SK-N-SH (cell line): ENCODE measurements at regions not wholly inside any gene's neighbourhood (a gene's known extent, or its start where the extent isn't known, plus 50 kb on each side); places are given as distances from the start of the nearest gene placed in this dataset.

ENCODE experiments used
- CTCF ChIA-PET: fragments of 300-600, 350-600 bp; formaldehyde crosslinking; extraction: SDS; loops from one replicate; lab custom pipeline; 2021; lab: Yijun Ruan, JAX
- POLR2A ChIA-PET: fragments of 350-600 bp; sonication (Branson Sonifier 250); formaldehyde crosslinking; extraction: SDS; loops from one replicate; lab custom pipeline; 2020; ENCODE audit warnings: antibody characterized with exemption, inconsistent platforms; lab: Yijun Ruan, JAX
- DNase-seq: peaks from one replicate; pipeline ENCODE4 v3.0.0; 2012
- H2AFZ ChIP-seq: fragments of 200-600 bp; sonication (generic); 2 replicates; pipeline ENCODE4 v1.8.1; 2016; ENCODE audit warnings: antibody characterized with exemption, mild to moderate bottlenecking, low read depth
- H3F3A ChIP-seq: fragments of 200-600 bp; sonication (generic); replicated peaks from 2 replicates; pipeline ENCODE3; 2016; ENCODE audit warnings: antibody characterized with exemption, mild to moderate bottlenecking; ENCODE audit not compliant: insufficient read depth
- H3K27ac ChIP-seq, 2 experiments: fragments of 200-500 bp in 1 of 2; fragments of 200-600 bp in 1 of 2; sonication (Bioruptor generic) in 1 of 2; sonication (generic), shearing (Covaris generic) in 1 of 2; 2 replicates each; pipeline versions ENCODE4 v1.5.1 to v1.6.1; 2014 to 2016; ENCODE audit warnings: low read depth in 2 of 2, inconsistent platforms in 1 of 2, low read length in 1 of 2, mild to moderate bottlenecking in 1 of 2, mixed read lengths in 1 of 2
- H3K27me3 ChIP-seq: fragments of 200-600 bp; sonication (generic), shearing (Covaris generic); 2 replicates; pipeline ENCODE4 v1.6.1; 2016; ENCODE audit warnings: mixed run types; ENCODE audit not compliant: insufficient read depth
- H3K36me3 ChIP-seq, 2 experiments: fragments of 200-500 bp in 1 of 2; fragments of 200-600 bp in 1 of 2; sonication (Bioruptor generic) in 1 of 2; sonication (generic) in 1 of 2; replicated peaks in 1 of 2; 2 replicates each; pipeline versions ENCODE3 to v1.5.1; 2014 to 2016; ENCODE audit warnings: low read length in 1 of 2, mild to moderate bottlenecking in 1 of 2; ENCODE audit not compliant: insufficient read depth in 2 of 2, control insufficient read depth in 1 of 2
- H3K4me1 ChIP-seq, 2 experiments: fragments of 200-500 bp in 1 of 2; fragments of 200-600 bp in 1 of 2; sonication (Bioruptor generic) in 1 of 2; sonication (generic), shearing (Covaris generic) in 1 of 2; 2 replicates each; pipeline versions ENCODE4 v1.5.1 to v1.6.1; 2014 to 2016; ENCODE audit warnings: low read depth in 1 of 2, low read length in 1 of 2, mixed run types in 1 of 2; ENCODE audit not compliant: insufficient read depth in 2 of 2, control insufficient read depth in 1 of 2
- H3K4me2 ChIP-seq: fragments of 200-600 bp; sonication (generic), shearing (Covaris generic); 2 replicates; pipeline ENCODE4 v1.6.1; 2017; ENCODE audit warnings: mixed run types
- H3K4me3 ChIP-seq, 2 experiments: fragments of 200-500 bp in 1 of 2; fragments of 200-600 bp in 1 of 2; sonication (Bioruptor generic) in 1 of 2; sonication (generic), shearing (Covaris generic) in 1 of 2; 2 replicates each; pipeline versions ENCODE4 v1.5.1 to v1.8.1; 2014 to 2016; ENCODE audit warnings: low read depth in 2 of 2, inconsistent platforms in 1 of 2, low read length in 1 of 2, mild to moderate bottlenecking in 1 of 2, mixed read lengths in 1 of 2, moderate library complexity in 1 of 2
- H3K79me2 ChIP-seq: fragments of 200-600 bp; sonication (generic); 2 replicates; pipeline ENCODE4 v1.8.1; 2017; ENCODE audit warnings: mild to moderate bottlenecking; ENCODE audit not compliant: insufficient read depth
- H3K9ac ChIP-seq: fragments of 200-600 bp; sonication (generic); 2 replicates; pipeline ENCODE4 v1.6.1; 2017; ENCODE audit warnings: mixed run types
- H3K9me2 ChIP-seq: fragments of 200-600 bp; sonication (generic); 2 replicates; pipeline ENCODE4 v1.6.1; 2017; ENCODE audit warnings: mixed run types
- H3K9me3 ChIP-seq: fragments of 200-600 bp; sonication (generic); 2 replicates; pipeline ENCODE4 v1.6.1; 2017; ENCODE audit warnings: mixed run types, mild to moderate bottlenecking, moderate library complexity
- H4K20me1 ChIP-seq: fragments of 200-600 bp; sonication (generic); 2 replicates; pipeline ENCODE4 v1.6.1; 2017; ENCODE audit warnings: mild to moderate bottlenecking, mixed run types; ENCODE audit not compliant: insufficient read depth
- EP300 ChIP-seq, 2 experiments: IDR thresholded peaks; 2 replicates each; pipeline versions ENCODE4 v1.4.0 to v1.6.1; 2012; ENCODE audit warnings: borderline replicate concordance in 1 of 2, low read depth in 1 of 2, low read length in 1 of 2
- EZH2phosphoT487 ChIP-seq: fragments of 200-600 bp; sonication (generic); IDR thresholded peaks from 2 replicates; pipeline ENCODE4 v1.6.1; 2017; ENCODE audit warnings: low read depth, mixed run types, mild to moderate bottlenecking, antibody characterized with exemption, moderate library complexity, borderline replicate concordance
- FOXM1 ChIP-seq: IDR thresholded peaks from 2 replicates; pipeline ENCODE4 v1.4.0; 2012; ENCODE audit warnings: low read depth, mild to moderate bottlenecking
- JUND ChIP-seq: IDR thresholded peaks from 2 replicates; pipeline ENCODE4 v1.4.0; 2012
- MEF2A ChIP-seq: IDR thresholded peaks from 2 replicates; pipeline ENCODE4 v1.4.0; 2012; ENCODE audit warnings: low read depth, borderline replicate concordance
- NFIC ChIP-seq: IDR thresholded peaks from 2 replicates; pipeline ENCODE4 v1.4.0; 2012; ENCODE audit warnings: borderline replicate concordance
- NRF1 ChIP-seq: IDR thresholded peaks from 2 replicates; pipeline ENCODE4 v1.6.1; 2012; ENCODE audit warnings: low read depth, mild to moderate bottlenecking, low read length
- POLR2AphosphoS5 ChIP-seq: IDR thresholded peaks from 2 replicates; pipeline ENCODE4 v1.6.1; 2012; ENCODE audit warnings: low read depth, low read length
- RAD21 ChIP-seq: IDR thresholded peaks from 2 replicates; pipeline ENCODE4 v1.6.1; 2012; ENCODE audit warnings: mild to moderate bottlenecking, low read length
- RCOR1 ChIP-seq: fragments of 150-350 bp; IDR thresholded peaks from 2 replicates; pipeline ENCODE4 v1.6.1; 2017; ENCODE audit warnings: antibody characterized with exemption, low read length
- RXRA ChIP-seq: IDR thresholded peaks from 2 replicates; pipeline ENCODE4 v1.4.0; 2012; ENCODE audit warnings: low read depth, mild to moderate bottlenecking, borderline replicate concordance
- TCF12 ChIP-seq: IDR thresholded peaks from 2 replicates; pipeline ENCODE4 v1.4.0; 2012
- TEAD4 ChIP-seq: IDR thresholded peaks from 2 replicates; pipeline ENCODE4 v1.4.0; 2012; ENCODE audit warnings: mild to moderate bottlenecking, borderline replicate concordance; ENCODE audit not compliant: insufficient read depth
- YY1 ChIP-seq: IDR thresholded peaks from 2 replicates; pipeline ENCODE4 v1.4.0; 2012; ENCODE audit warnings: low read depth, mild to moderate bottlenecking
- WGBS: methylation state at CpG from one replicate; pipeline ENCODE4 v1.1.6; 2017; ENCODE audit warnings: low lambda C conversion rate; 5-methylcytosine and 5-hydroxymethylcytosine counted together
- TF ChIP-seq, protein P1 (sequence below): IDR thresholded peaks from 2 replicates; pipeline ENCODE4 v1.4.0; 2012; ENCODE audit warnings: low read depth
- TF ChIP-seq, protein P2 (sequence below): IDR thresholded peaks from 2 replicates; pipeline ENCODE4 v1.4.0; 2012; ENCODE audit warnings: low read depth, borderline replicate concordance
- TF ChIP-seq, protein P3 (sequence below): fragments of 150-350 bp; IDR thresholded peaks from 2 replicates; pipeline ENCODE4 v1.6.1; 2016; ENCODE audit warnings: mild to moderate bottlenecking, low read depth, low read length
- TF ChIP-seq, protein P4 (sequence below): IDR thresholded peaks from 2 replicates; pipeline ENCODE4 v1.4.0; 2012; ENCODE audit warnings: low read depth, borderline replicate concordance
- TF ChIP-seq, protein P5 (sequence below): IDR thresholded peaks from 2 replicates; pipeline ENCODE4 v1.6.1; 2012; ENCODE audit warnings: mild to moderate bottlenecking, low read depth, low read length, moderate library complexity

DNA sequence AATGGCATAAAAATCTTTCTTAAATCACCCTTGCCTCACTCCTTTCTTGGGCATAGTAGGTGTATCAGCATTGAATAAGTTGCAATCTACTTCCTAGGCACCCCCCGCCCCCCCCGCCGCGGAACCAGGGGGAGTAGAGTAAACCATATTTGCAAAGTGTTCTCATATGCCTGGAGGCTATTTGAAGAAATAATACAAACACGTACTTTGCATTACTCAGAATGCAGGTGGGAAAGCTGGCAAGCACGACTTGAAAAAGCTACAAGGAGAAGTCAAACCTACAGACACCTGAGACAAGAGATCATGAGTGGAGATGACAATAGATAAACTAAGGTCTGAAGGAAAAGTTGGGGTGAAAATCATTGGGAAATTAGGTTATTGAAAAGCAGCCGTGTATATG is 65.6 kb downstream of the POM121L12 start:
- Histone ChIP-seq H3K9me3 (0 out of 2 replicates have a peak, but pooled peaks cover 4% of the 10 kb centered on the region), H3K36me3 (no peaks in the 10 kb centered on the region), H3K9ac (no peak overlapping the region), H4K20me1 (no peaks in the 10 kb centered on the region), H3K4me3 (no peak overlapping the region), H3K27ac (no peak overlapping the region), H3F3A (no peaks in the 10 kb centered on the region), H3K4me2 (no peak overlapping the region), H3K27me3 (no peaks in the 10 kb centered on the region), H3K9me2 (no peaks in the 10 kb centered on the region; the same call in 1 of the 2 replicates), H3K4me1 (no peaks in the 10 kb centered on the region), H3K79me2 (no peaks in the 10 kb centered on the region), H2AFZ (no peak overlapping the region)
- 47% methylated on average over 7 of the region's 7 CpGs for WGBS
- ChIA-PET POLR2A (no interaction called here), CTCF (interaction anchor here (1.2 kb wide), 1 partner anchor 9 kb away, joined by 3 read pairs; no protein-coding TSS in a partner anchor)
- DNase-seq, result no peak
- TF ChIP-seq, protein P1, sequence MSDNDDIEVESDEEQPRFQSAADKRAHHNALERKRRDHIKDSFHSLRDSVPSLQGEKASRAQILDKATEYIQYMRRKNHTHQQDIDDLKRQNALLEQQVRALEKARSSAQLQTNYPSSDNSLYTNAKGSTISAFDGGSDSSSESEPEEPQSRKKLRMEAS, result no peak
- TF ChIP-seq, protein P2, sequence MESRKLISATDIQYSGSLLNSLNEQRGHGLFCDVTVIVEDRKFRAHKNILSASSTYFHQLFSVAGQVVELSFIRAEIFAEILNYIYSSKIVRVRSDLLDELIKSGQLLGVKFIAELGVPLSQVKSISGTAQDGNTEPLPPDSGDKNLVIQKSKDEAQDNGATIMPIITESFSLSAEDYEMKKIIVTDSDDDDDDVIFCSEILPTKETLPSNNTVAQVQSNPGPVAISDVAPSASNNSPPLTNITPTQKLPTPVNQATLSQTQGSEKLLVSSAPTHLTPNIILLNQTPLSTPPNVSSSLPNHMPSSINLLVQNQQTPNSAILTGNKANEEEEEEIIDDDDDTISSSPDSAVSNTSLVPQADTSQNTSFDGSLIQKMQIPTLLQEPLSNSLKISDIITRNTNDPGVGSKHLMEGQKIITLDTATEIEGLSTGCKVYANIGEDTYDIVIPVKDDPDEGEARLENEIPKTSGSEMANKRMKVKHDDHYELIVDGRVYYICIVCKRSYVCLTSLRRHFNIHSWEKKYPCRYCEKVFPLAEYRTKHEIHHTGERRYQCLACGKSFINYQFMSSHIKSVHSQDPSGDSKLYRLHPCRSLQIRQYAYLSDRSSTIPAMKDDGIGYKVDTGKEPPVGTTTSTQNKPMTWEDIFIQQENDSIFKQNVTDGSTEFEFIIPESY, result no peak
- TF ChIP-seq FOXM1 (no peak), POLR2AphosphoS5 (no peak), JUND (no peak), MEF2A (no peak), EP300 (IDR thresholded peaks at IDR 0.05; ENCODE audit: borderline replicate concordance in 1 of 2, low read depth in 1 of 2, low read length in 1 of 2) (no peak), RAD21 (no peak)
- TF ChIP-seq, protein P3, sequence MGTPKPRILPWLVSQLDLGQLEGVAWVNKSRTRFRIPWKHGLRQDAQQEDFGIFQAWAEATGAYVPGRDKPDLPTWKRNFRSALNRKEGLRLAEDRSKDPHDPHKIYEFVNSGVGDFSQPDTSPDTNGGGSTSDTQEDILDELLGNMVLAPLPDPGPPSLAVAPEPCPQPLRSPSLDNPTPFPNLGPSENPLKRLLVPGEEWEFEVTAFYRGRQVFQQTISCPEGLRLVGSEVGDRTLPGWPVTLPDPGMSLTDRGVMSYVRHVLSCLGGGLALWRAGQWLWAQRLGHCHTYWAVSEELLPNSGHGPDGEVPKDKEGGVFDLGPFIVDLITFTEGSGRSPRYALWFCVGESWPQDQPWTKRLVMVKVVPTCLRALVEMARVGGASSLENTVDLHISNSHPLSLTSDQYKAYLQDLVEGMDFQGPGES, result no peak
- TF ChIP-seq, protein P4, sequence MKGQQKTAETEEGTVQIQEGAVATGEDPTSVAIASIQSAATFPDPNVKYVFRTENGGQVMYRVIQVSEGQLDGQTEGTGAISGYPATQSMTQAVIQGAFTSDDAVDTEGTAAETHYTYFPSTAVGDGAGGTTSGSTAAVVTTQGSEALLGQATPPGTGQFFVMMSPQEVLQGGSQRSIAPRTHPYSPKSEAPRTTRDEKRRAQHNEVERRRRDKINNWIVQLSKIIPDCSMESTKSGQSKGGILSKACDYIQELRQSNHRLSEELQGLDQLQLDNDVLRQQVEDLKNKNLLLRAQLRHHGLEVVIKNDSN, result no peak

DNA sequence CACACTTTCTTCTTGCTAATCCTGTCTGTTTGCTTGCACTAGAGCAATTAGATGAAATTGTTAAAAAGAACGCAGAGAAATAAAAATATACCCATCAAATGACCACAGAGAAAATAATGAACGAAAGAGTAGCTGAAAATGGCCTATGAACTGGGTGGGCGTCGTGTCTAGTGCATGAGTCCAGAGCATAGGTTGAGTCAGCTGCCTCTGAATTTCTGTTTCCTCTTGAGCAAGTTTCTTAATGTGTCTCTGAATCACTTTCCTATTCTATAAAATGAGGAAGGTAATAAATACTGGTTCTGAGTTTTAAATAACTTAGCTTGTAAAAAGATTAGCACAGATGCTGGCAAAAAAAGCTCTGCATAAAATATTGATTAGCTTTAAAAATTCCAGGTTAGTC is 75.0 kb downstream of the POM121L12 start:
- no peak overlapping the region for H2AFZ ChIP-seq
- no peak overlapping the region for H3K4me2 ChIP-seq
- H3K27me3 ChIP-seq, result no peaks in the 10 kb centered on the region
- no peak overlapping the region for H3K9ac ChIP-seq
- CTCF ChIA-PET, result interaction anchor here (1.2 kb wide), 1 partner anchor 9 kb away, joined by 3 read pairs; no protein-coding TSS in a partner anchor
- 25% methylated on average over 4 of the region's 4 CpGs for WGBS
- no peak overlapping the region for H3K27ac ChIP-seq
- no peaks in the 10 kb centered on the region for H4K20me1 ChIP-seq
- no peaks in the 10 kb centered on the region for H3K9me2 ChIP-seq
- DNase-seq, result no peak
- H3K4me3 ChIP-seq, result no peak overlapping the region
- H3K36me3 ChIP-seq, result no peaks in the 10 kb centered on the region
- POLR2A ChIA-PET, result no interaction called here
- no peaks in the 10 kb centered on the region for H3K79me2 ChIP-seq
- TF ChIP-seq, protein P5, sequence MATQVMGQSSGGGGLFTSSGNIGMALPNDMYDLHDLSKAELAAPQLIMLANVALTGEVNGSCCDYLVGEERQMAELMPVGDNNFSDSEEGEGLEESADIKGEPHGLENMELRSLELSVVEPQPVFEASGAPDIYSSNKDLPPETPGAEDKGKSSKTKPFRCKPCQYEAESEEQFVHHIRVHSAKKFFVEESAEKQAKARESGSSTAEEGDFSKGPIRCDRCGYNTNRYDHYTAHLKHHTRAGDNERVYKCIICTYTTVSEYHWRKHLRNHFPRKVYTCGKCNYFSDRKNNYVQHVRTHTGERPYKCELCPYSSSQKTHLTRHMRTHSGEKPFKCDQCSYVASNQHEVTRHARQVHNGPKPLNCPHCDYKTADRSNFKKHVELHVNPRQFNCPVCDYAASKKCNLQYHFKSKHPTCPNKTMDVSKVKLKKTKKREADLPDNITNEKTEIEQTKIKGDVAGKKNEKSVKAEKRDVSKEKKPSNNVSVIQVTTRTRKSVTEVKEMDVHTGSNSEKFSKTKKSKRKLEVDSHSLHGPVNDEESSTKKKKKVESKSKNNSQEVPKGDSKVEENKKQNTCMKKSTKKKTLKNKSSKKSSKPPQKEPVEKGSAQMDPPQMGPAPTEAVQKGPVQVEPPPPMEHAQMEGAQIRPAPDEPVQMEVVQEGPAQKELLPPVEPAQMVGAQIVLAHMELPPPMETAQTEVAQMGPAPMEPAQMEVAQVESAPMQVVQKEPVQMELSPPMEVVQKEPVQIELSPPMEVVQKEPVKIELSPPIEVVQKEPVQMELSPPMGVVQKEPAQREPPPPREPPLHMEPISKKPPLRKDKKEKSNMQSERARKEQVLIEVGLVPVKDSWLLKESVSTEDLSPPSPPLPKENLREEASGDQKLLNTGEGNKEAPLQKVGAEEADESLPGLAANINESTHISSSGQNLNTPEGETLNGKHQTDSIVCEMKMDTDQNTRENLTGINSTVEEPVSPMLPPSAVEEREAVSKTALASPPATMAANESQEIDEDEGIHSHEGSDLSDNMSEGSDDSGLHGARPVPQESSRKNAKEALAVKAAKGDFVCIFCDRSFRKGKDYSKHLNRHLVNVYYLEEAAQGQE, result no peak
- TF ChIP-seq YY1 (no peak), FOXM1 (no peak), TEAD4 (no peak), NFIC (no peak), TCF12 (no peak), RXRA (no peak), POLR2AphosphoS5 (no peak), EZH2phosphoT487 (no peak), RCOR1 (no peak), NRF1 (no peak)
- no peaks in the 10 kb centered on the region for H3K9me3 ChIP-seq
- H3F3A ChIP-seq, result no peaks in the 10 kb centered on the region
- no peaks in the 10 kb centered on the region for H3K4me1 ChIP-seq
